ENCODE measurements at regions not wholly inside any gene's neighbourhood (a gene's known extent, or its start where the extent isn't known, plus 50 kb on each side); places are given as distances from the start of the nearest gene placed in this dataset.

DNA sequence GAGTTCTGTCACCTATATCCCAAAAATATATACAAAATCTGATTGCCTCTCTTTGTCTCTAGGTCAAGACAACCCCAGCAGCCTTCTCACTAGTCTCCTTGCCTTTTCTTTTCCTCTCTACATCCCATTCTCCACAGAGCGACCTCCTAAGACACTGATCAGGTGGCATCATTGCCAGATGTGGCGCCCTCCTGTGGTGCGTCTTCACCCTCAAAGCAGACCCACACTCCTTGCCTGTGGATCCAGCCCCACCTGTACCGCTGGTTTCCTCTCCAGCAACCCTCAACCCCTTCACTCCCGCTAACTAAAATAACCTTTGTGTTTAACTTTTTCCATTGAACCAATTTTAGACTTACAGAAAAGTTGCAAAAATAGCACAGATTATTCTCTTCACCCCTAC lies 273.3 kb downstream of the GLI2 start:
- DNase-seq (ENCODE audit: low spot score) (no peak), FAIRE-seq (no peak)

- DNase-seq (ENCODE audit: low spot score) (no peak), FAIRE-seq (no peak)
Observed at GRCh38 chr2:121010998-121011397, 274.0 kb downstream of the TFCP2L1 start.

- FAIRE-seq (no peak), DNase-seq (ENCODE audit: low spot score) (no peak)
Observed at GRCh38 chr2:121014876-121015275, 270.1 kb downstream of the TFCP2L1 start.

DNA sequence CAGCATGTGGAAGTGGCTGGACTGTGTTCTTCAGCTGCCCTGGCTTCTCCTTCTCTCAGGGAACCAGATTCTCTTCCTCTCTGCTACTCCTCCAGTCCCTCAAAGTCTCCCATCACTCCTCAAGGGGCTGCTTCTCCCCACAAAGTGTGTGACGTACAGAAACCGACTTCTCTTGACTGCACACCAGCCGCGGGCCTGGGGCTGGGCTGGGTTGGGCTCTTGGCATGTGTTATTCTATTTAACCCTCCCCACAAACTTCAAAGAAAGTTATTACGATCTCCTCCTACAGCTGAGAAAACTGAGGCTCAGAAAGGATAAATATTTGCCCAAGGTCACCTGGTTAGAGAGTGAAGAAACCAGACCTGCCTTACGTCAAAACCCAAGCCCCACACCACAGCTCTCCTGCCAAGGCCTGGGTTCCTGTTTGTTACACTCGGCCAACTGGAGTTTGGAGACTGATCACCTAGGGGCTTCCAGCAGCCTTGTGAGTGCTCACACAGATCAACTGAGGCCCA lies 269.0 kb downstream of the TFCP2L1 start:
- DNase-seq (ENCODE audit: low spot score) (no peak), FAIRE-seq (no peak)

- no peak for DNase-seq (ENCODE audit: low spot score)
- no peak for FAIRE-seq
Observed at GRCh38 chr2:121017396-121017795, 267.6 kb downstream of the TFCP2L1 start.

DNA sequence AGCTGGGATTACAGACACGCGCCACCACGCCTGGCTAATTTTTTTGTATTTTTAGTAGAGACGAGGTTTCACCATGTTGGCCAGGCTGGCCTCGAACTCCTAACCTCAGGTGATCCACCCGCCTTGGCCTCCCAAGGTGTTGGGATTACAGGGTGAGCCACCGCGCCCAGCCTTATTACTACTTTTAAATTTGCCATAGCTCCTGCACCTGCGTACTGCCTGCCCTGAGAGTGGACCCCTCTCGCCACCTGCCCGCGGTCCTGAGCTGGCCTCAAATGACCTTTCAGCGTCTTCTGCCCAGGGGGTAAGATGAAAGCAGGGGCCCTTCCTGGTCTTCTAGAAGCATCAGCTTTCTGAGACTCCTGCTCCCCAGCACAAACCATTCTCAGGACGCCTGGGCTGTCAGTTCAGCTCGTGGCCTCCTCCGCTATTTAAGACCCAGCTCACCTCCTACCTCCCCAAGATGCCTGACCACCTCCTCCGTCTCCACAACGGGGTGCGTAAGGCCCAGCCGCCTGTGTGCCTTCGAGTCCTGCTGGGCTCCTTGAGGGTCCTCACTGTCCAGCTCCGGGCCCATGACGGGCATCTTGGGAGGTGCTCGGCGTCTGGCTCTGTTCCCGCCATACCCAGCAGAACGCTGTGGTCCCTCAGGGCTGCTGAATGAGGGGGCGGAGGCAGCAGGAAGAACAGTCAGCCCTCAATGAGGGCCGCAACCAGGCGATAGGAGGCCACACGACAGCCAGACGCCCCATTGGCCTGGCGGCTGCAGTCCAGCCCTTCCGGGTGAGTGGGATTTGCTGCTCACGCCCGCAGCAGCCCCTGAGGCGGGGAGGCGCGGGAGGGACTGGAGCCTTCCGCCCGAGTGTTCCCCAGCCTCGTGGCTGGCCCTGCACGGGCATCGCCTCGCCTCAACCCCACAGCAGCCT lies 266.6 kb downstream of the TFCP2L1 start:
- DNase-seq (ENCODE audit: low spot score) (no peak), FAIRE-seq (no peak)

DNA sequence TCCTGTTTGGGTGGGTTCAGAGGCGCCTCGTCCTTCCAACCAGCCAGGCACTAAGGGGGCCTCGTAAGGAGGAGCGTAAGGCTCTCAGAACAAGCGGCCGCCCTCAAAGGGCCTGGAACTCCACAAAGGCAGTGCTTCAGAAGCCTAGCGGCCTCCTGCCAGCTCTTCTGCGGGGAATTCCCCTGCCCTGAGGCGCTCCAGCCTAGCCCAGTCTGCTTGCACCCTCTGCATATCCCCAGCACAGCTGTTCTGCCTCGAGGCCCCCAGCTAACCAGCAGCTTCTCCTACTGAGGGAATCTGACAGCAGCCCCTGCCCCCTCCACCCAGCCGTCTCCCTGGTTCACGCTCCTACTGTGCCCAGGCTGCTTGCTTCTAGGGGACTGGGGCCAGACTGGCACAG lies 265.9 kb downstream of the TFCP2L1 start:
- FAIRE-seq (no peak), DNase-seq (ENCODE audit: low spot score) (no peak)

DNA sequence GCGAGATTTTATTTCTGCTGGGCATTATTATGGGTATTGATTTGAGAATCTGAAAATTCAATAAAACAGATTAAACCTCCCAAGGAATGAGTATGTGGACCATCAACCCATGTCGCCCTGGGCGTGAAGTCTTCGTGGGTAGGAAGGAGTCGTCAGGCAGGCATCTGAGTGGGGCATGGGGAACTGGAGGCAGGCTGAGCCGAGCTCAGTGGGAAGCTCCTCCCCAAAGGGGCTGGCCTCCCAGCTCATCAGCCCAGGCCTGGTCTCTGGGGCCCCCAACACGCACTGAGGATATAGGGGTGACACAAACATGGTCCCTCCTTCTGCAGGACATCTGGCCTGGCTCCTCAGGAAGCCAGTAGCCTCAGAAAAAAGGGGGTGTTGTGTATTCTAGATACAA lies 265.2 kb downstream of the TFCP2L1 start:
- no peak for FAIRE-seq
- no peak for DNase-seq (ENCODE audit: low spot score)

GRCh38 chr2:121021685-121022084 lies 263.3 kb downstream of the TFCP2L1 start:
- FAIRE-seq (no peak), DNase-seq (ENCODE audit: low spot score) (no peak)

DNA sequence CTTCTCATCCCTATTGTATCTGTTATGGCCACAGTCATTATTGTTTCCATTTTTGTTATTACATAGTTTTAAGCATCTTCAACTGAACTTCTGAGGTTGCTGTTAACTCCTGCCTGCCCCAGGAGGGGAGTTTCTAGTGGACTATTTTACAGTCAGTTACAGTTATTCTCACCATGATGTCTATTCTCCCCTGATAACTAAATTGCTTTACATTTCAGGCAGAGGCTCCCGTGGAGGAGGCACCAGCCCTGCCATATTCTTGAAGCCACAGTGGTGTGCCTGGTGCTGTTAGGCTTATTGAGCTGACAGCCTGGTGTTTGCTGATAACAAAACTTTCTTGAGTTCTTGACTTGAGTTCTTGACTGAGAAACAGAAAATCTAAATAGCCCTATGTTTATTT lies 256.4 kb downstream of the TFCP2L1 start:
- DNase-seq (ENCODE audit: low spot score) (no peak), FAIRE-seq (no peak)

DNA sequence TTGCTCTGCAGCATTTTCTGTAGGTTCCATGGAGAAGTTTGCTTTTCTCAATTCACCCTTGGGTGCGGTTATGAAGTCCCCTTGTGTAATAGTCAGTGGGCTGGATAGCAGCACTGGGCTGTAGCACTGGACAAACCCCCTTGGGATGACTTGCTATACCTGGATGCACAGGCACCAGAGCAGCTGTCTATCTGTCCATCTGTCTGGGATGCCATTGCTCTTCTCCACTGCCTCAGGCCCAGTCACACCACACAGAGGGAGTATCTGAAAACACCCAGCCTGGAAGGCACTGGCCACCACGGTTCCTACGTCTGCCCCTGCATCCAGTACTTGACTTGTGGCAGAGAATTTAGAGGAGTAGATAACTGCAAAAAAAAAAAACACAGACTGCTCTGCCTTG lies 254.5 kb downstream of the TFCP2L1 start:
- no peak for FAIRE-seq
- no peak for DNase-seq (ENCODE audit: low spot score)

DNA sequence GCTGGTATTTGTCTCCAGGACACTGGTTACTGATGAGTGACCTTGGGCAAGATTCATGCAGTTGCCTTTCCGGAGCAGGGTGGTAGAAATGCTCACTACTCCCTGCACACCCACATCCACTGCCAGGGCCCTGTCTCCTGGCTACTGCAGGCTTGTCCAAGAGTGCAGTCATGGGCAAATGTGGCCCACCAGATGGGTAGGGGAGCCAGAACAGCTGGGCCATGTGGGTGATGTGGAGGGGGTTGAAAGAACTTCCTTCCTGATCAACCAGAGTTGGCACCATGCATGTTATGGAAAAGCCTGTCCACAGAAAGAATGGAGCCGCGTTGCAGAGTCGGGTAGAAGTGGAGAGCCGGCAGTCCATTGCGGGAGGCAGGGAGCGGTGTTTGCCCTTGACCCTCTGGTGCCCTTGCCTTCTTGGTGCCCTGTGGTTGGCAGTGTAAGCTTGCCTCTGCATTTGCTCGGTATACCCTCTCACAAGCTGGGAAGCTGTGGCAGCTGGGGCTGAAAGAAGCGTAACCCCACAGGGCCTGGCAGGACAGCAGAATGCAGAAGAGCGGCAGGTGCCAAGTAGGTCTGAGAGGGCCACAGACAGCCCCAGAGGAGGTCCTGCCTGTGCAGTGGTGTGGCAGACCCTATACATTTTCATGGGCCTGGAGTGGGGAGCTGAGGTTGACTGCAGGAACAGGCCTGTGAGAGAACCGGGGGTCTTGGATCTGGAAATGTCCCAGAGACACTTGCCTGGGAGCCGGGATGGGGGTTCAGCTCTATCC lies 253.2 kb downstream of the TFCP2L1 start:
- DNase-seq (ENCODE audit: low spot score) (no peak), FAIRE-seq (no peak)

- FAIRE-seq: no peak
- no peak for DNase-seq (ENCODE audit: low spot score)
Observed at GRCh38 chr2:121033461-121033996, 251.5 kb downstream of the TFCP2L1 start.

- FAIRE-seq (no peak), DNase-seq (ENCODE audit: low spot score) (no peak)
Observed at GRCh38 chr2:121034551-121034950, 250.5 kb downstream of the TFCP2L1 start.

- no peak for FAIRE-seq
- no peak for DNase-seq (ENCODE audit: low spot score)
Observed at GRCh38 chr2:121036226-121036692, 248.7 kb downstream of the TFCP2L1 start.

GRCh38 chr2:121037480-121037879 lies 247.5 kb downstream of the TFCP2L1 start:
- no peak for FAIRE-seq

DNA sequence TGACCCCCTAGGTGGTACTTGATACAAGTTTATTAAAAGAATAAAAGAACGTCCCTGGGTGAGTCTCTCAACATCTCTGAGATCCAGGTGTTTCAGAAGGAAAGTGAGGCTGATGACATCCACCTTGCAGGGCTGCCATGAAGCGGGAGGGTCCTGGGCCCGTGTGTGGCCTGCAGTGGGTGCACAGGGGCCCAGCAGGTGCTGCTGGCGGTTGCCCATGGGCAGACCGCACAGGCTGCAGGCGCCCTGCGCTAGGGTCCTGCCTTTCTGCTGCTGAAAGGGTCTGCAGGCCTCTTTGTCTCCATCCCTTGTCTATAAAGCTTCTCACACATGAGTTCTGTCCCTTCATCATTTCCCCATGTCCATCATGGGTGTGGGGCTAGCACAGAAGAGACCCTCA lies 247.0 kb downstream of the TFCP2L1 start:
- DNase-seq (ENCODE audit: low spot score) (no peak), FAIRE-seq (no peak)

More at GRCh38 chr2:121037480-121037879, 247.5 kb downstream of the TFCP2L1 start:
- DNase-seq (ENCODE audit: low spot score): no peak

GRCh38 chr2:121038431-121038830 lies 246.6 kb downstream of the TFCP2L1 start:
- DNase-seq (ENCODE audit: low spot score) (no peak), FAIRE-seq (no peak)

DNA sequence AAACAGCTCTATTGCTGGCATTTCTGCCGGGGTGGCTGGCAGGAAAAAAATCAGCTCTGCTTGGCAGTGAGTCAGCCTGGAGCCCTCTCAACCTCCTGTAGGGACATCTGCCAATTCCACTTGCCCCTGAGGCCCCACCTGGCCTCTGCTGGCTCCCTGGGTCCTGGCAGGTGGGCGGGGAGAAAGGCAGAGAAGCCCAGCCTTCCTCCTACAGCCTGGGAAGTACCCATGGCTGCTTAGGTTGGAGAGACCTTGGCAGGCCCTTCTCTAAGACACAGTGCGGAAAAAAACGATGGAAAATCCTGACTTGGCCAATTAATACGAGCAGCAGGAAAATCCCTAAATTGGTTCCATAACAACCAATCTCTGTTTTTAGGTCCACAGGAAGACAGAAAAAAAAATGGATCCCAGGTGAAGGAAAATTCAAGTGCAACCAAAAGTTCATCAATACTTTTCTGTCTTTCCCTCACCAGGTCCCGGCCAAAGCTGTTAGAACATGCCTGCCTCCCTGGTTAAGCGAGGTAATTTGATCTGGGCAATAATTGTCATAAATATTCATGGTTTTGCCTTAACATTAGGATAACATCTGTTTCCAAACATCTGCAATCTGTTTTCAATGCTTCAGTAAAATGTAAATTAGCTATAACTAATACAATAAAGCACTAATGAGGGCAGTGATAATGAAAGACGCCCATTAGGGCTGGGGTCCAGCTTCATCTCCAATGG lies 245.9 kb downstream of the TFCP2L1 start:
- FAIRE-seq: no peak
- peak; percentile 40 for DNase-seq (ENCODE audit: low spot score)

GRCh38 chr2:121039679-121040078 lies 245.3 kb downstream of the TFCP2L1 start:
- no peak for FAIRE-seq
- no peak for DNase-seq (ENCODE audit: low spot score)

GRCh38 chr2:121041516-121041915 lies 243.5 kb downstream of the TFCP2L1 start:
- FAIRE-seq: no peak
- DNase-seq (ENCODE audit: low spot score): no peak

All from RCC 7860 (cell line).